OCI-LY7 (cell line): ENCODE measurements at regions not wholly inside any gene's neighbourhood (a gene's known extent, or its start where the extent isn't known, plus 50 kb on each side); places are given as distances from the start of the nearest gene placed in this dataset.
"Not testable (repeated sequence)": the region's sequence is repeated elsewhere in the genome, so short reads cannot be mapped to it uniquely, and the experiment has no call there.

Experiments
- BruUV-seq: library from RNA; stranded (reverse); fragments of 400-500 nt; replicated peaks from 2 replicates; lab custom pipeline; 2021; lab: Mats Ljungman, UMichigan
- CTCF ChIA-PET: fragments of 300-600 bp; sonication (Branson Sonifier 250); formaldehyde crosslinking; loops from one replicate; lab custom pipeline; 2022; ENCODE audit warnings: antibody characterized with exemption; ENCODE audit not compliant: unreplicated experiment; lab: Charles Lee
- POLR2A ChIA-PET: fragments of 300-600 bp; sonication (Branson Sonifier 250); formaldehyde crosslinking; loops from one replicate; lab custom pipeline; 2022; ENCODE audit warnings: antibody characterized with exemption; lab: Charles Lee
- DNase-seq: peaks from one replicate; pipeline ENCODE4 v3.0.0-alpha.2; 2015; ENCODE audit warnings: low spot score
- H2AFZ ChIP-seq: fragments of 200-600 bp; sonication (generic), shearing (Covaris generic); 2 replicates; pipeline ENCODE4 v1.6.1; 2014; ENCODE audit warnings: mild to moderate bottlenecking, antibody characterized with exemption, low read length, moderate library complexity
- H3K27ac ChIP-seq: fragments of 200-600 bp; sonication (generic); 2 replicates; pipeline ENCODE4 v1.5.1; 2014; ENCODE audit warnings: mixed run types, low read depth, mild to moderate bottlenecking, moderate library complexity, low read length, inconsistent platforms; ENCODE audit not compliant: poor library complexity, severe bottlenecking
- H3K36me3 ChIP-seq: fragments of 200-600 bp; sonication (generic); 2 replicates; pipeline ENCODE4 v1.6.1; 2014; ENCODE audit warnings: mild to moderate bottlenecking, antibody characterized with exemption, low read length, moderate library complexity, mixed read lengths; ENCODE audit not compliant: insufficient read depth
- H3K4me1 ChIP-seq: fragments of 200-600 bp; sonication (generic); 2 replicates; pipeline ENCODE4 v1.5.1; 2014; ENCODE audit warnings: mild to moderate bottlenecking, low read length; ENCODE audit not compliant: insufficient read depth, poor library complexity, severe bottlenecking
- H3K4me2 ChIP-seq: fragments of 200-600 bp; sonication (generic); 2 replicates; pipeline ENCODE4 v1.6.1; 2014; ENCODE audit warnings: mild to moderate bottlenecking, low read length
- H3K4me3 ChIP-seq: fragments of 200-600 bp; sonication (generic); 2 replicates; pipeline ENCODE4 v1.5.1; 2014; ENCODE audit warnings: mild to moderate bottlenecking, low read depth, low read length; ENCODE audit not compliant: poor library complexity, severe bottlenecking
- H3K79me2 ChIP-seq: fragments of 200-600 bp; sonication (generic); 2 replicates; pipeline ENCODE4 v1.6.1; 2016; ENCODE audit warnings: low read depth, mild to moderate bottlenecking, low read length, moderate library complexity, mixed read lengths; ENCODE audit not compliant: insufficient read depth
- H3K9me2 ChIP-seq: fragments of 200-600 bp; sonication (generic); 2 replicates; pipeline ENCODE4 v1.6.1; 2016; ENCODE audit warnings: mild to moderate bottlenecking, low read length, mixed read lengths; ENCODE audit not compliant: insufficient read depth
- H3K9me3 ChIP-seq: fragments of 200-600 bp; sonication (generic); 2 replicates; pipeline ENCODE4 v1.6.1; 2014; ENCODE audit warnings: mild to moderate bottlenecking, mixed run types, low read length, mixed read lengths
- H4K20me1 ChIP-seq: fragments of 200-600 bp; sonication (generic); 2 replicates; pipeline ENCODE4 v1.6.1; 2014; ENCODE audit warnings: mild to moderate bottlenecking, antibody characterized with exemption, low read length, moderate library complexity, mixed read lengths; ENCODE audit not compliant: insufficient read depth
- EZH2phosphoT487 ChIP-seq: fragments of 200-600 bp; sonication (generic); IDR thresholded peaks from 2 replicates; pipeline ENCODE4 v1.6.1; 2018; ENCODE audit warnings: low read depth, borderline replicate concordance, mild to moderate bottlenecking, mixed run types, antibody characterized with exemption, low read length, moderate library complexity, mixed read lengths
- intact Hi-C: fragments of 100-400 bp; cut with micrococcal nuclease; formaldehyde crosslinking; loops from one replicate; pipeline ENCODE4 v1.10.0; 2022; ENCODE audit not compliant: unreplicated experiment
- TF ChIP-seq, protein P1 (sequence below): fragments of 200-600 bp; sonication (generic); conservative IDR thresholded peaks from 2 replicates; pipeline ENCODE4 v1.5.1; 2014; ENCODE audit warnings: mild to moderate bottlenecking, antibody characterized with exemption, low read length, moderate library complexity, mixed read lengths

DNA sequence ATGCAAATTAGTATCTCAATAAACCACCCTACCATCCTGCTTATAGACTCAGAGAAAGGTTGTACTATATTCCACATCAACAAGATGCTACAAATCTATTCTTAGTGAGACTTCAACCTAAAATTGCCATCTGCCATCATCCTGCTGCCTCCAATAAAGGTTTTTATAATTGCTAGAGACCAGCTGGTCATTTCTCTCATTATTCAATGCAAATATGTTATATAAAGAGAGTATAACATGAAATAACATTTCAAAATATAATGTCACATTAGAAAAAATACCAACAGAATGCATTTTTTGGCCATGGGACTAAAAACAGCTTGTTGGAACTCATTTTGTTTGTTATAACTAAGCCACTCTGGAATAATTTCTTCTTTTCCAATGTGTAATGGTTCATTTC is 247.3 kb downstream of the LRIG3 start:
- ChIA-PET POLR2A (no interaction called here), CTCF (no interaction called here)
- H3K79me2 ChIP-seq = no peaks in the 10 kb centered on the region
- no peaks in the 10 kb centered on the region for H4K20me1 ChIP-seq
- TF ChIP-seq, protein P1, sequence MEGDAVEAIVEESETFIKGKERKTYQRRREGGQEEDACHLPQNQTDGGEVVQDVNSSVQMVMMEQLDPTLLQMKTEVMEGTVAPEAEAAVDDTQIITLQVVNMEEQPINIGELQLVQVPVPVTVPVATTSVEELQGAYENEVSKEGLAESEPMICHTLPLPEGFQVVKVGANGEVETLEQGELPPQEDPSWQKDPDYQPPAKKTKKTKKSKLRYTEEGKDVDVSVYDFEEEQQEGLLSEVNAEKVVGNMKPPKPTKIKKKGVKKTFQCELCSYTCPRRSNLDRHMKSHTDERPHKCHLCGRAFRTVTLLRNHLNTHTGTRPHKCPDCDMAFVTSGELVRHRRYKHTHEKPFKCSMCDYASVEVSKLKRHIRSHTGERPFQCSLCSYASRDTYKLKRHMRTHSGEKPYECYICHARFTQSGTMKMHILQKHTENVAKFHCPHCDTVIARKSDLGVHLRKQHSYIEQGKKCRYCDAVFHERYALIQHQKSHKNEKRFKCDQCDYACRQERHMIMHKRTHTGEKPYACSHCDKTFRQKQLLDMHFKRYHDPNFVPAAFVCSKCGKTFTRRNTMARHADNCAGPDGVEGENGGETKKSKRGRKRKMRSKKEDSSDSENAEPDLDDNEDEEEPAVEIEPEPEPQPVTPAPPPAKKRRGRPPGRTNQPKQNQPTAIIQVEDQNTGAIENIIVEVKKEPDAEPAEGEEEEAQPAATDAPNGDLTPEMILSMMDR = no peak
- TF ChIP-seq EZH2phosphoT487 = no peak
- DNase-seq = no peak
- intact Hi-C loops = no loop called here
- no peak overlapping the region for H3K4me2 ChIP-seq
- H2AFZ ChIP-seq = no peak overlapping the region
- no peaks in the 10 kb centered on the region for H3K4me1 ChIP-seq
- H3K9me2 ChIP-seq = no peaks in the 10 kb centered on the region
- H3K36me3 ChIP-seq = no peaks in the 10 kb centered on the region
- no TSS peak for BruUV-seq
- no peaks in the 10 kb centered on the region for H3K9me3 ChIP-seq
- H3K27ac ChIP-seq = no peak overlapping the region
- H3K4me3 ChIP-seq = no peak overlapping the region

DNA sequence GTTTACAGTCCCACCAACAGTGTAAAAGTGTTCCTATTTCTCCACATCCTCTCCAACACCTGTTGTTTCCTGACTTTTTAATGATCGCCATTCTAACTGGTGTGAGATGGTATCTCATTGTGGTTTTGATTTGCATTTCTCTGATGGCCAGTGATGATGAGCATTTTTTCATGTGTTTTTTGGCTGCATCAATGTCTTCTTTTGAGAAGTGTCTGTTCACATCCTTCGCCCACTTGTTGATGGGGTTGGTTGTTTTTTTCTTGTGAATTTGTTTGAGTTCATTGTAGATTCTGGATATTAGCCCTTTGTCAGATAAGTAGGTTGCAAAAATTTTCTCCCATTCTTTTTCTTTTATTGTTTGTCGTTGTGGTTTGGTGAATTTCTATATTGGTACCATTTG is 242.5 kb downstream of the LRIG3 start:
- DNase-seq, H3K4me2 ChIP-seq, H3K36me3 ChIP-seq, POLR2A ChIA-PET, H3K79me2 ChIP-seq, H4K20me1 ChIP-seq, intact Hi-C loops, H3K27ac ChIP-seq, H3K9me2 ChIP-seq, BruUV-seq, CTCF ChIA-PET, H3K4me1 ChIP-seq, H2AFZ ChIP-seq, H3K4me3 ChIP-seq, H3K9me3 ChIP-seq: not testable (repeated sequence)

DNA sequence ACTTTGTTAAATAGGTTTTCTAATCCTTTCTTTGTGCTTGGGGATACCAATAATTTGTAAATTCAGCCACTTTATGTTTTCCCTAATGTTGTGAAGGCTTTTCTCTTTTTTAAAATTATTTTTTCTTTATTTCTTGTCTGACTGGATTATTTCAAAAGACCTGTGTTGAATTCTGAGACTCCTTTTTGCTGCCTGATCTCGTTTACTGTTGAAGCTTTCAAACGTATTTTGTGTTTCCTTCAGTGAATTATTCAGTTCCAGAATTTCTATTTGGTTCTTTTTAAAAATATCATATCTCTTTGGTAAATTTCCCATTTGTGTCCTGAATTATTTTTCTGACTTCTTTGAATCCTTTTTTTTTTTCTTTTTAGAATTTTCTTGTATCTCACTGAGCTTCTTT is 241.6 kb downstream of the LRIG3 start:
- Histone ChIP-seq H3K9me3 (no peaks in the 10 kb centered on the region), H3K4me2 (no peak overlapping the region), H3K4me3 (no peak overlapping the region), H3K9me2 (no peaks in the 10 kb centered on the region), H3K4me1 (no peaks in the 10 kb centered on the region), H3K27ac (no peak overlapping the region), H3K36me3 (no peaks in the 10 kb centered on the region), H4K20me1 (no peaks in the 10 kb centered on the region), H2AFZ (no peak overlapping the region), H3K79me2 (no peaks in the 10 kb centered on the region)
- ChIA-PET POLR2A (no interaction called here), CTCF (no interaction called here)
- TF ChIP-seq EZH2phosphoT487 = no peak
- TF ChIP-seq, protein P1 = no peak
- no peak for DNase-seq
- intact Hi-C loops = no loop called here
- BruUV-seq = no TSS peak
